ENCODE measurements at regions not wholly inside any gene's neighbourhood (a gene's known extent, or its start where the extent isn't known, plus 50 kb on each side); places are given as distances from the start of the nearest gene placed in this dataset.

- Histone ChIP-seq H3K27ac (no peak overlapping the region), H3K4me3 (no peak overlapping the region), H3K9me3 (no peaks in the 10 kb centered on the region), H3K36me3 (no peaks in the 10 kb centered on the region), H3K4me1 (no peaks in the 10 kb centered on the region), H3K9ac (ENCODE audit: low read depth in 2 of 2, low read length in 2 of 2) (no peak overlapping the region), H3K27me3 (no peaks in the 10 kb centered on the region)
- intact Hi-C loops (cut with DNase I), result no loop called here
- DNase-seq, result no peak
- no peak for TF ChIP-seq CTCF (IDR thresholded peaks at IDR 0.05)
Measured at GRCh38 chr4:106851726-106852125, 184.4 kb downstream of the DKK2 start.

- Histone ChIP-seq H3K27ac (no peak overlapping the region), H3K36me3 (no peaks in the 10 kb centered on the region), H3K4me1 (no peaks in the 10 kb centered on the region), H3K4me3 (no peak overlapping the region), H3K9ac (ENCODE audit: low read depth in 2 of 2, low read length in 2 of 2) (no peak overlapping the region), H3K9me3 (no peaks in the 10 kb centered on the region), H3K27me3 (no peaks in the 10 kb centered on the region)
- DNase-seq, result no peak
- TF ChIP-seq CTCF (IDR thresholded peaks at IDR 0.05), result no peak
- intact Hi-C loops (cut with DNase I), result no loop called here
Measured at GRCh38 chr4:106850691-106851090, 185.4 kb downstream of the DKK2 start.

- H3K9ac ChIP-seq (ENCODE audit: low read depth in 2 of 2, low read length in 2 of 2), result no peak overlapping the region
- H3K27ac ChIP-seq, result no peak overlapping the region
- H3K27me3 ChIP-seq, result no peaks in the 10 kb centered on the region
- no peak for DNase-seq
- TF ChIP-seq CTCF (IDR thresholded peaks at IDR 0.05), result no peak
- no peaks in the 10 kb centered on the region for H3K9me3 ChIP-seq
- intact Hi-C loops (cut with DNase I), result no loop called here
- H3K4me1 ChIP-seq, result no peaks in the 10 kb centered on the region
- no peaks in the 10 kb centered on the region for H3K36me3 ChIP-seq
- no peak overlapping the region for H3K4me3 ChIP-seq
Measured at GRCh38 chr4:106835919-106836318, 200.2 kb downstream of the DKK2 start.

- TF ChIP-seq CTCF (IDR thresholded peaks at IDR 0.05), result no peak
- H3K4me1 ChIP-seq, result no peaks in the 10 kb centered on the region
- H3K9ac ChIP-seq (ENCODE audit: low read depth in 2 of 2, low read length in 2 of 2), result no peak overlapping the region
- no peaks in the 10 kb centered on the region for H3K9me3 ChIP-seq
- DNase-seq, result no peak
- H3K4me3 ChIP-seq, result no peak overlapping the region
- H3K36me3 ChIP-seq, result no peaks in the 10 kb centered on the region
- no peak overlapping the region for H3K27ac ChIP-seq
- intact Hi-C loops (cut with DNase I), result no loop called here
- no peaks in the 10 kb centered on the region for H3K27me3 ChIP-seq
Measured at GRCh38 chr4:106830879-106831278, 205.2 kb downstream of the DKK2 start.

- H3K9me3 ChIP-seq, result no peaks in the 10 kb centered on the region
- intact Hi-C loops (cut with DNase I), result no loop called here
- H3K4me3 ChIP-seq, result no peak overlapping the region
- no peaks in the 10 kb centered on the region for H3K27me3 ChIP-seq
- H3K27ac ChIP-seq, result no peak overlapping the region
- no peaks in the 10 kb centered on the region for H3K4me1 ChIP-seq
- TF ChIP-seq CTCF (IDR thresholded peaks at IDR 0.05), result no peak
- no peak overlapping the region for H3K9ac ChIP-seq (ENCODE audit: low read depth in 2 of 2, low read length in 2 of 2)
- DNase-seq, result no peak
- H3K36me3 ChIP-seq, result no peaks in the 10 kb centered on the region
Measured at GRCh38 chr4:106818764-106819163, 217.3 kb downstream of the DKK2 start.

- DNase-seq, result no peak
- H3K27ac ChIP-seq, result no peak overlapping the region
- H3K36me3 ChIP-seq, result no peaks in the 10 kb centered on the region
- H3K4me1 ChIP-seq, result no peaks in the 10 kb centered on the region
- intact Hi-C loops (cut with DNase I), result no loop called here
- H3K4me3 ChIP-seq, result no peak overlapping the region
- no peak overlapping the region for H3K9ac ChIP-seq (ENCODE audit: low read depth in 2 of 2, low read length in 2 of 2)
- no peak for TF ChIP-seq CTCF (IDR thresholded peaks at IDR 0.05)
- no peaks in the 10 kb centered on the region for H3K9me3 ChIP-seq
- no peaks in the 10 kb centered on the region for H3K27me3 ChIP-seq
Measured at GRCh38 chr4:106816496-106816895, 219.6 kb downstream of the DKK2 start.

Measured in colonic mucosa (tissue), 4 donors.